Activated B cell treated with CpG ODN at 0.5 μM for 24 hours (primary cell): ENCODE measurements at regions not wholly inside any gene's neighbourhood (a gene's known extent, or its start where the extent isn't known, plus 50 kb on each side); places are given as distances from the start of the nearest gene placed in this dataset.

Experiments used
- ATAC-seq: fragments of 200-7000 bp; cut with Tn5 transposase; one replicate; pipeline ENCODE4 v1.10.0; 2021; ENCODE audit warnings: low read depth, mild to moderate bottlenecking, moderate library complexity
- CTCF ChIA-PET: fragments of 350-600 bp; sonication (Branson Sonifier 250); formaldehyde crosslinking; loops from one replicate; lab custom pipeline; 2021; ENCODE audit warnings: antibody characterized with exemption; lab: Charles Lee
- POLR2A ChIA-PET: fragments of 350-600 bp; sonication (Branson Sonifier 250); formaldehyde crosslinking; loops from one replicate; lab custom pipeline; 2021; ENCODE audit warnings: antibody characterized with exemption; lab: Charles Lee
- DNase-seq: peaks from one replicate; pipeline ENCODE4 v3.0.0; 2022
- H3K27ac Mint-ChIP-seq: one replicate; pipeline ENCODE4 v1.8.0; 2020; ENCODE audit warnings: mixed read lengths
- H3K27me3 Mint-ChIP-seq: one replicate; pipeline ENCODE4 v1.8.0; 2021; ENCODE audit warnings: mixed read lengths
- H3K36me3 Mint-ChIP-seq: one replicate; pipeline ENCODE4 v1.8.0; 2021; ENCODE audit warnings: low read depth, mixed read lengths
- H3K4me1 Mint-ChIP-seq: one replicate; pipeline ENCODE4 v1.8.0; 2021; ENCODE audit warnings: mixed read lengths
- H3K4me3 Mint-ChIP-seq: one replicate; pipeline ENCODE4 v1.8.0; 2020; ENCODE audit warnings: mild to moderate bottlenecking, mixed read lengths
- H3K9me3 Mint-ChIP-seq: one replicate; pipeline ENCODE4 v1.8.0; 2020; ENCODE audit warnings: mixed read lengths
- intact Hi-C: fragments of 100-400 bp; cut with micrococcal nuclease; formaldehyde crosslinking; loops from one replicate; pipeline ENCODE4 v1.15.1; 2024
- TF ChIP-seq, protein P1 (sequence below): fragments of 200-600 bp; IDR thresholded peaks from one replicate; pipeline ENCODE4 v1.8.0; 2022; ENCODE audit warnings: antibody characterized with exemption, mild to moderate bottlenecking

DNA sequence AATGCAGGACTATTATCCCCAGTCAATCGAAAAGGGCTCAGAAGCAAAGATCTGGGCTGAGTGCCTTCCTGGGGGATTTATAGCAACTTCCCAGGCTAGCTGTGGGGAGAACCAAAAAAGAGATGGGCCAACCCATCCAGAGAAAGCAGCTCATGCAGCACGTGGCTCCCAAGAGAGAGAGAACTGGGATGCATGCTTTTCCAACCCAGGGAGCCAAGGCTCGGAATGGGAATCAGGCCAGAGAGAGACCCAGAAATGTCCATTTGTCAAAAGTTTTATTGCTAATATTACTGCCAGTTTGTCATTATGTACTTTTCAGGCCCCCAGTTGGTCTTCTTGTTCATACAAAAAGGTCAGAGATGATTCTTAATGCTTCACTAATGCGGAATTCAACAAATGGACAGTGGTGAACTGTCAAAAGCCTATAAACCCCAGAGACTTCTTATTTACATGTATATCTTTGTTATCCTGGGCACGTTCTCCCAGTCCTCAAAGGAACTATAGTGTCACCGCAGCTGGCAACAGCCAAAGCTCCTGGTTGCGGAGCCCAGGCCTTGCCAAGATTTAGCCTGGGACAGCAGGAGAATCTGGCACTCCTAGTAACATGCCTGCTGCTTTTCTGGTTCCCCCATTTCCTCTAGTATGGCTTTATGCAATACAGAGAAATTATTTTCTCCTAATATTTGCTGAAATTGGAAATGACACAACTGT is 139.1 kb upstream of the POU3F2 start:
- DNase-seq (no peak), ATAC-seq (no peak)
- CTCF ChIA-PET, result no interaction called here
- intact Hi-C loops, result no loop called here
- no peak overlapping the region for H3K27ac Mint-ChIP-seq
- H3K4me1 Mint-ChIP-seq, result no peaks in the 10 kb centered on the region
- POLR2A ChIA-PET, result no interaction called here
- TF ChIP-seq, protein P1, sequence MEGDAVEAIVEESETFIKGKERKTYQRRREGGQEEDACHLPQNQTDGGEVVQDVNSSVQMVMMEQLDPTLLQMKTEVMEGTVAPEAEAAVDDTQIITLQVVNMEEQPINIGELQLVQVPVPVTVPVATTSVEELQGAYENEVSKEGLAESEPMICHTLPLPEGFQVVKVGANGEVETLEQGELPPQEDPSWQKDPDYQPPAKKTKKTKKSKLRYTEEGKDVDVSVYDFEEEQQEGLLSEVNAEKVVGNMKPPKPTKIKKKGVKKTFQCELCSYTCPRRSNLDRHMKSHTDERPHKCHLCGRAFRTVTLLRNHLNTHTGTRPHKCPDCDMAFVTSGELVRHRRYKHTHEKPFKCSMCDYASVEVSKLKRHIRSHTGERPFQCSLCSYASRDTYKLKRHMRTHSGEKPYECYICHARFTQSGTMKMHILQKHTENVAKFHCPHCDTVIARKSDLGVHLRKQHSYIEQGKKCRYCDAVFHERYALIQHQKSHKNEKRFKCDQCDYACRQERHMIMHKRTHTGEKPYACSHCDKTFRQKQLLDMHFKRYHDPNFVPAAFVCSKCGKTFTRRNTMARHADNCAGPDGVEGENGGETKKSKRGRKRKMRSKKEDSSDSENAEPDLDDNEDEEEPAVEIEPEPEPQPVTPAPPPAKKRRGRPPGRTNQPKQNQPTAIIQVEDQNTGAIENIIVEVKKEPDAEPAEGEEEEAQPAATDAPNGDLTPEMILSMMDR, result no peak
- H3K9me3 Mint-ChIP-seq, result no peaks in the 10 kb centered on the region
- no peaks in the 10 kb centered on the region for H3K27me3 Mint-ChIP-seq
- H3K36me3 Mint-ChIP-seq, result no peaks in the 10 kb centered on the region
- no peak overlapping the region for H3K4me3 Mint-ChIP-seq

DNA sequence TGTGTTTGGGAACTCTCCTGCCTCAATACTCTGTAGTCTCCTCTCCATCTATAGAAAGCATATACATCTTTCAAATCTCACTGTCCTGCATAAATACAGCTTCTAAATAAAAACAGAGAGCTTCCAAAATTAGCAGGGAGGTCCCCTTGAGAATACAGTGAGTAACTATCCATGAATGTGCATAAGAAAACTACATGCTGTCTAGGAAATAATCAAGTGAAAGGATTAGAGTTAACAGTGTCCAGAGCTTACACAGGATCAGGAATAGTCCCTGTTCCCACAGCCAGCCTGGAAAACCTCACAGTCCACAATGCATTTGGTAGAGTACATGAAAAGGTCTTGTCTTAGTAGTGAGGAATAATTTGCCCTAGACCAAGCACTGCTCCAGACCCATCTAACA is 123.0 kb upstream of the POU3F2 start:
- Mint-ChIP-seq H3K27me3 (peaks cover 5% of the 10 kb centered on the region), H3K27ac (no peak overlapping the region), H3K9me3 (peaks cover 2% of the 10 kb centered on the region), H3K4me1 (no peaks in the 10 kb centered on the region), H3K4me3 (no peak overlapping the region), H3K36me3 (no peaks in the 10 kb centered on the region)
- intact Hi-C loops, result no loop called here
- ChIA-PET CTCF (no interaction called here), POLR2A (no interaction called here)
- TF ChIP-seq, protein P1, result no peak
- ATAC-seq (no peak), DNase-seq (no peak)

DNA sequence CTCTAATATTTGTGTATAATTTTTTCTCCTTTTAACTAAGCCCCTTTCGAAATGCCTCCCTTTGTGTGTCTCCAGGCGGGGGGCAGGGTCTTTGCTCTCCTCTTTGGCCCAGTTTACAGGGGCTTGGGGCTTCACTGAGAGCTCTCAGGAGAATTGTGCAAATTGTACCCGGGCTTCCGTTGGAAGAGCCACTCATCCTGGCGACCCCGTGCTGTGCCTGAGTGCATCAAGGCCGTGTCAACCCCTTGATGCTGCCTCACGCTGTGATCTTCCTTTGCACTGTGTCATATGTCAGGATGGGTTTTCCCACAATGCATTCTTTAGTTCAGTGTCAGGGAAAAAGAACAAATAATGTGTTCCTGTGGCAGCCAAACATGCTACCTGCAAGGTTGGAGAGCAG is 118.0 kb upstream of the POU3F2 start:
- DNase-seq, result no peak
- no peaks in the 10 kb centered on the region for H3K4me1 Mint-ChIP-seq
- POLR2A ChIA-PET, result no interaction called here
- TF ChIP-seq, protein P1, result no peak
- peaks cover 9% of the 10 kb centered on the region for H3K27me3 Mint-ChIP-seq
- H3K36me3 Mint-ChIP-seq, result no peaks in the 10 kb centered on the region
- H3K4me3 Mint-ChIP-seq, result no peak overlapping the region
- CTCF ChIA-PET, result no interaction called here
- H3K9me3 Mint-ChIP-seq, result peaks cover 2% of the 10 kb centered on the region
- intact Hi-C loops, result no loop called here
- ATAC-seq, result no peak
- no peak overlapping the region for H3K27ac Mint-ChIP-seq

DNA sequence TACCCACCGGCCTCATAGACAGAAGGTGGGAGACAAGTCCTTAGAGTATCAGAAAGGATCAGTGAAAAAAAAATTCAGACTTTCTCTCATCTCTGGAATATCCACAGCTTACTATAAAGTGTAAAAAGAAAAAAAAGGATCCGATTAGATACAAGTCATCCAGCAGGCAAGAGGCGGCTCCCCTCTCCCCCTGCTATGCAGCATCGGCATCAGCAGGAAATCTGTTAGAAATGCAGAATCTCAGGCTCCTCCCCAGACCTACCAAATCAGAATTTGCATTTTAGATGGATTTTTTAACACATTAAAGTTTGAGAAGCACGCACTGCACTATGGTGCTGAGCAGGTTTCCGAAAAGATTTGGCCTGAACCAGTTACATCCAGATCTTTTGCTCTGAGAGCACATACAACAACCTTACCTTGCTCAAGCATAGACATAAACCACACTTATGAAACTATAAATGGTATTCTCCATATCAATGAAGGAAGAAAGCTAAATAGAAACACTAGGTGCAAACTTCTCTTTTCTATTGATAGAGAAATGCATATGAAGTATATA is 117.0 kb upstream of the POU3F2 start:
- no peak for DNase-seq
- TF ChIP-seq, protein P1, result no peak
- intact Hi-C loops, result no loop called here
- ChIA-PET CTCF (no interaction called here), POLR2A (no interaction called here)
- H3K4me1 Mint-ChIP-seq, result no peaks in the 10 kb centered on the region
- no peak overlapping the region for H3K4me3 Mint-ChIP-seq
- H3K9me3 Mint-ChIP-seq, result peaks cover 2% of the 10 kb centered on the region
- ATAC-seq, result no peak
- H3K27ac Mint-ChIP-seq, result no peak overlapping the region
- no peaks in the 10 kb centered on the region for H3K36me3 Mint-ChIP-seq
- peaks cover 9% of the 10 kb centered on the region for H3K27me3 Mint-ChIP-seq

DNA sequence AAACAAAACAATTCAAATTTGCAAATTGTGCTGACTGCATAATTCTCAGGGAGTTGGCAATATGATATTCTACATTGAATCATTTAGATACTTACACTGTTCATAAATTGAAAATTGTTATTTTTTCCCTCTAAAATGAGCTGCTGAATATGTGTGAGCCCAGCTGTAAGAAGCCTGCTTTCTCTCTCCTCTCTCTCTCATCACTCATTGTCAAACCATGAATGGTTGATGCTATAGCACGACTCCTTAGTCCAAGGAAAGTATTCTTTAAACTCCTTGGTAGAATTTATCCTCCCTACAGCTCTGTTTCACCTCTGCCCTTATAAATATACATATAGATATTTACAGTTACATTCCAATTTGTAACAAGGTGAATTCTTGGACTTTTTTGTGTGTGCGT is 116.4 kb upstream of the POU3F2 start:
- H3K36me3 Mint-ChIP-seq, result no peaks in the 10 kb centered on the region
- ChIA-PET CTCF (no interaction called here), POLR2A (no interaction called here)
- H3K27me3 Mint-ChIP-seq, result peaks cover 9% of the 10 kb centered on the region
- peaks cover 2% of the 10 kb centered on the region for H3K9me3 Mint-ChIP-seq
- intact Hi-C loops, result no loop called here
- no peak overlapping the region for H3K4me3 Mint-ChIP-seq
- DNase-seq (no peak), ATAC-seq (no peak)
- TF ChIP-seq, protein P1, result no peak
- no peaks in the 10 kb centered on the region for H3K4me1 Mint-ChIP-seq
- no peak overlapping the region for H3K27ac Mint-ChIP-seq
